ENCODE measurements at regions not wholly inside any gene's neighbourhood (a gene's known extent, or its start where the extent isn't known, plus 50 kb on each side); places are given as distances from the start of the nearest gene placed in this dataset.

- TF ChIP-seq CTCF (IDR thresholded peaks at IDR 0.05) = no peak
- no peak for TF ChIP-seq POLR2A (IDR thresholded peaks at IDR 0.05)
Observed at GRCh38 chr21:27134516-27134915, 167.6 kb upstream of the ADAMTS5 start.
